SK-N-SH treated with all-trans-retinoic acid at 6 μM for 48 hours (cell line): ENCODE measurements at regions not wholly inside any gene's neighbourhood (a gene's known extent, or its start where the extent isn't known, plus 50 kb on each side); places are given as distances from the start of the nearest gene placed in this dataset.

Source experiments
- ATAC-seq: fragments of 200-7000 bp; cut with Tn5 transposase; 3 replicates; pipeline ENCODE4 v1.9.1; 2020; ENCODE audit warnings: mild to moderate bottlenecking, moderate library complexity
- ARNTL ChIP-seq: fragments of 450-650 bp; formaldehyde crosslinking; IDR thresholded peaks from 2 replicates; pipeline ENCODE4 v1.5.0; 2020; ENCODE audit warnings: low read depth, mild to moderate bottlenecking, moderate library complexity, borderline replicate concordance
- BACH2 ChIP-seq: fragments of 250-450 bp; sonication (Bioruptor Pico); IDR thresholded peaks from 2 replicates; pipeline ENCODE4 v1.9.0; 2021; ENCODE audit warnings: mild to moderate bottlenecking, borderline replicate concordance
- CSDC2 ChIP-seq: fragments of 250-450 bp; sonication (Bioruptor Pico); IDR thresholded peaks from 2 replicates; pipeline ENCODE4 v1.5.0; 2020; ENCODE audit warnings: mild to moderate bottlenecking, moderate library complexity
- GLIS3 ChIP-seq: fragments of 250-450 bp; sonication (Bioruptor Pico); IDR thresholded peaks from 2 replicates; pipeline ENCODE4 v1.5.0; 2020; ENCODE audit warnings: mild to moderate bottlenecking, moderate library complexity
- ISL1 ChIP-seq: fragments of 250-450 bp; sonication (Bioruptor Pico); IDR thresholded peaks from 2 replicates; pipeline ENCODE4 v2.1.2; 2022; ENCODE audit warnings: mild to moderate bottlenecking, moderate library complexity
- RARB ChIP-seq: fragments of 250-450 bp; sonication (Bioruptor Pico); IDR thresholded peaks from 2 replicates; pipeline ENCODE4 v1.8.0; 2021; ENCODE audit warnings: mild to moderate bottlenecking, moderate library complexity
- SNAI2 ChIP-seq: fragments of 250-450 bp; sonication (Bioruptor Pico); IDR thresholded peaks from 2 replicates; pipeline ENCODE4 v1.5.0; 2020; ENCODE audit warnings: mild to moderate bottlenecking, moderate library complexity
- TCF4 ChIP-seq: fragments of 250-450 bp; sonication (Bioruptor Pico); IDR thresholded peaks from 2 replicates; pipeline ENCODE4 v1.8.0; 2021; ENCODE audit warnings: mild to moderate bottlenecking, moderate library complexity, borderline replicate concordance
- TOX ChIP-seq: fragments of 250-450 bp; sonication (Bioruptor Pico); IDR thresholded peaks from 2 replicates; pipeline ENCODE4 v1.8.0; 2021; ENCODE audit warnings: mild to moderate bottlenecking, moderate library complexity, borderline replicate concordance
- ZFP3 ChIP-seq: fragments of 250-450 bp; sonication (Bioruptor Pico); IDR thresholded peaks from 2 replicates; pipeline ENCODE4 v1.5.0; 2020; ENCODE audit warnings: mild to moderate bottlenecking, moderate library complexity
- ZFP30 ChIP-seq: fragments of 450-650 bp; formaldehyde crosslinking; IDR thresholded peaks from 2 replicates; pipeline ENCODE4 v1.5.0; 2022; ENCODE audit warnings: mild to moderate bottlenecking, moderate library complexity
- ZNF70 ChIP-seq: fragments of 450-650 bp; formaldehyde crosslinking; IDR thresholded peaks from 2 replicates; pipeline ENCODE4 v1.5.0; 2020; ENCODE audit warnings: mild to moderate bottlenecking, moderate library complexity
- ZNF8 ChIP-seq: fragments of 450-650 bp; formaldehyde crosslinking; IDR thresholded peaks from 2 replicates; pipeline ENCODE4 v1.5.0; 2020; ENCODE audit warnings: mild to moderate bottlenecking, moderate library complexity
- TF ChIP-seq, protein P1 (sequence below): fragments of 250-450 bp; sonication (Bioruptor Pico); IDR thresholded peaks from 2 replicates; pipeline ENCODE4 v1.8.0; 2020; ENCODE audit warnings: mild to moderate bottlenecking, moderate library complexity, borderline replicate concordance
- TF ChIP-seq, protein P2 (sequence below): fragments of 250-450 bp; sonication (Bioruptor Pico); IDR thresholded peaks from 2 replicates; pipeline ENCODE4 v1.5.1; 2020; ENCODE audit warnings: low read depth, mild to moderate bottlenecking, moderate library complexity
- TF ChIP-seq, protein P3 (sequence below): fragments of 250-450 bp; sonication (Bioruptor Pico); IDR thresholded peaks from 2 replicates; pipeline ENCODE4 v1.5.1; 2021; ENCODE audit warnings: mild to moderate bottlenecking, moderate library complexity
- TF ChIP-seq, protein P4 (sequence below): fragments of 250-450 bp; sonication (Bioruptor Pico); IDR thresholded peaks from 2 replicates; pipeline ENCODE4 v1.8.0; 2021; ENCODE audit warnings: low read depth, mild to moderate bottlenecking, moderate library complexity, borderline replicate concordance
- TF ChIP-seq, protein P5 (sequence below): fragments of 250-450 bp; sonication (Bioruptor Pico); IDR thresholded peaks from 2 replicates; pipeline ENCODE4 v1.5.0; 2020; ENCODE audit warnings: mild to moderate bottlenecking, moderate library complexity

DNA sequence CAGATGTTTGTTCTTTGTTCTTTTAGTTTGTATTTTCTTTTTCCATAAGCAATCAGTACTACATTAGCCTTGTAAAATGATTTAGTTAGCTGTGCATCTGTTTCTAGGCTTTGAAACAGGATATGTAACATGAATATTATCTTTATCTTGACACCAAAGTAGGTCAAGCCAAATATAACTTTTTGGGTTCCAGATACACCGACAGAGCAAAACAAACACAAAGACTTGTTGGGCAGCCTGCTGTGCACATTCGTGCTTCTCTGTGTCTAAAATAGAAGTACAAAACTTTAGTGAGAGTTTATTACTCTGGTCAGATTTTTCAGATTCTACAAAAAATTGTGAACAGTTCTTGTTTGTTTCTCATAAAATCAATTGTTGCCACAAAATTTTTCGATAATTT, 1059.3 kb upstream of the GYPC start (continued):
- TF ChIP-seq, protein P1, sequence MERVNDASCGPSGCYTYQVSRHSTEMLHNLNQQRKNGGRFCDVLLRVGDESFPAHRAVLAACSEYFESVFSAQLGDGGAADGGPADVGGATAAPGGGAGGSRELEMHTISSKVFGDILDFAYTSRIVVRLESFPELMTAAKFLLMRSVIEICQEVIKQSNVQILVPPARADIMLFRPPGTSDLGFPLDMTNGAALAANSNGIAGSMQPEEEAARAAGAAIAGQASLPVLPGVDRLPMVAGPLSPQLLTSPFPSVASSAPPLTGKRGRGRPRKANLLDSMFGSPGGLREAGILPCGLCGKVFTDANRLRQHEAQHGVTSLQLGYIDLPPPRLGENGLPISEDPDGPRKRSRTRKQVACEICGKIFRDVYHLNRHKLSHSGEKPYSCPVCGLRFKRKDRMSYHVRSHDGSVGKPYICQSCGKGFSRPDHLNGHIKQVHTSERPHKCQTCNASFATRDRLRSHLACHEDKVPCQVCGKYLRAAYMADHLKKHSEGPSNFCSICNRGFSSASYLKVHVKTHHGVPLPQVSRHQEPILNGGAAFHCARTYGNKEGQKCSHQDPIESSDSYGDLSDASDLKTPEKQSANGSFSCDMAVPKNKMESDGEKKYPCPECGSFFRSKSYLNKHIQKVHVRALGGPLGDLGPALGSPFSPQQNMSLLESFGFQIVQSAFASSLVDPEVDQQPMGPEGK (CRISPR knock-in tag) = no peak
- TF ChIP-seq, protein P2, sequence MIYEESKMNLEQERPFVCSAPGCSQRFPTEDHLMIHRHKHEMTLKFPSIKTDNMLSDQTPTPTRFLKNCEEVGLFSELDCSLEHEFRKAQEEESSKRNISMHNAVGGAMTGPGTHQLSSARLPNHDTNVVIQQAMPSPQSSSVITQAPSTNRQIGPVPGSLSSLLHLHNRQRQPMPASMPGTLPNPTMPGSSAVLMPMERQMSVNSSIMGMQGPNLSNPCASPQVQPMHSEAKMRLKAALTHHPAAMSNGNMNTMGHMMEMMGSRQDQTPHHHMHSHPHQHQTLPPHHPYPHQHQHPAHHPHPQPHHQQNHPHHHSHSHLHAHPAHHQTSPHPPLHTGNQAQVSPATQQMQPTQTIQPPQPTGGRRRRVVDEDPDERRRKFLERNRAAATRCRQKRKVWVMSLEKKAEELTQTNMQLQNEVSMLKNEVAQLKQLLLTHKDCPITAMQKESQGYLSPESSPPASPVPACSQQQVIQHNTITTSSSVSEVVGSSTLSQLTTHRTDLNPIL = no peak
- TF ChIP-seq TCF4 (CRISPR knock-in tag) = no peak

DNA sequence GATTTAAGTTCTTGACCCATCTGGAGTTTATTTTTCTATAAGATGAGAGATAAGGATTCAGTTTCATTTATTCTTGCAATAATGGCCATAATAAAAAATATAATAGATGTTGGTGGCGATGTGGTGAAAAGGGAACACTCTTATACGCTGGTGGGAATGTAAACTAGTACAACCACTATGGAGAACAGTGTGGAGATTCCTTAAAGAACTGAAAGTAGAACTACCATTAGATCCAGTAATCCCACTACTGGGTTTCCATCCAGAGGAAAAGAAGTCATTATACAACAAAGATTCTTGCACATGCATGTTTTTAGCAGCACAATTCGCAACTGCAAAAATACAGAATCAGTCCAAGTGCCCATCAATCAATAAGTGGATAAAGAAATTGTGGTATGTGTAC, 1040.5 kb upstream of the GYPC start:
- TF ChIP-seq SNAI2 (CRISPR knock-in tag) = no peak
- TF ChIP-seq, protein P2 = no peak
- TF ChIP-seq, protein P3, sequence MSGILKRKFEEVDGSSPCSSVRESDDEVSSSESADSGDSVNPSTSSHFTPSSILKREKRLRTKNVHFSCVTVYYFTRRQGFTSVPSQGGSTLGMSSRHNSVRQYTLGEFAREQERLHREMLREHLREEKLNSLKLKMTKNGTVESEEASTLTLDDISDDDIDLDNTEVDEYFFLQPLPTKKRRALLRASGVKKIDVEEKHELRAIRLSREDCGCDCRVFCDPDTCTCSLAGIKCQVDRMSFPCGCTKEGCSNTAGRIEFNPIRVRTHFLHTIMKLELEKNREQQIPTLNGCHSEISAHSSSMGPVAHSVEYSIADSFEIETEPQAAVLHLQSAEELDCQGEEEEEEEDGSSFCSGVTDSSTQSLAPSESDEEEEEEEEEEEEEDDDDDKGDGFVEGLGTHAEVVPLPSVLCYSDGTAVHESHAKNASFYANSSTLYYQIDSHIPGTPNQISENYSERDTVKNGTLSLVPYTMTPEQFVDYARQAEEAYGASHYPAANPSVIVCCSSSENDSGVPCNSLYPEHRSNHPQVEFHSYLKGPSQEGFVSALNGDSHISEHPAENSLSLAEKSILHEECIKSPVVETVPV (CRISPR knock-in tag) = no peak
- TF ChIP-seq, protein P1 (CRISPR knock-in tag) = no peak
- TF ChIP-seq GLIS3 (CRISPR knock-in tag) = no peak
- TF ChIP-seq ISL1 (CRISPR knock-in tag) = no peak
- TF ChIP-seq ARNTL (CRISPR knock-in tag) = no peak
- no peak for TF ChIP-seq ZNF70
- TF ChIP-seq ZFP3 (CRISPR knock-in tag) = no peak
- TF ChIP-seq, protein P4, sequence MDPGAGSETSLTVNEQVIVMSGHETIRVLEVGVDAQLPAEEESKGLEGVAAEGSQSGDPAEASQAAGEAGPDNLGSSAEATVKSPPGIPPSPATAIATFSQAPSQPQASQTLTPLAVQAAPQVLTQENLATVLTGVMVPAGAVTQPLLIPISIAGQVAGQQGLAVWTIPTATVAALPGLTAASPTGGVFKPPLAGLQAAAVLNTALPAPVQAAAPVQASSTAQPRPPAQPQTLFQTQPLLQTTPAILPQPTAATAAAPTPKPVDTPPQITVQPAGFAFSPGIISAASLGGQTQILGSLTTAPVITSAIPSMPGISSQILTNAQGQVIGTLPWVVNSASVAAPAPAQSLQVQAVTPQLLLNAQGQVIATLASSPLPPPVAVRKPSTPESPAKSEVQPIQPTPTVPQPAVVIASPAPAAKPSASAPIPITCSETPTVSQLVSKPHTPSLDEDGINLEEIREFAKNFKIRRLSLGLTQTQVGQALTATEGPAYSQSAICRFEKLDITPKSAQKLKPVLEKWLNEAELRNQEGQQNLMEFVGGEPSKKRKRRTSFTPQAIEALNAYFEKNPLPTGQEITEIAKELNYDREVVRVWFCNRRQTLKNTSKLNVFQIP (CRISPR knock-in tag) = no peak
- ATAC-seq = no peak

DNA sequence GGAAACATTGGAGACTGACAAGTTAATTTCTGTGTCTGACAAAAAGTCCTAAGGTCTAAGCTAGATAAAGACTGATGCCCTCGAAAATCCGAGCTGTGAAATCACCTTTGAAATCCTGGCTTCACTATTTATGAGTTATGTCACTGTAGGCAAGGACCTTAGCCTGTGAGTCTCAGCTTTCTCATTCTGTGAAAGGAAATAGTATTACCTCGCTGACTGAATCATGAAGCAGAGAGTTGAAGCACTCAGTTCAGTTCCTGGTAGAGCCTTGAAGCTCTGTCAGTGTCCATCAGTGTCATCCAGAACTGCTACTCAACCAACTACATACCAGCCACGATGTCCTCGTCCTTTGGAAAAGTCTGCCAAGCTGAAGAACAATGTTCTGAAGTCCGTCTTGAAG, 1025.6 kb upstream of the GYPC start:
- ATAC-seq = no peak
- TF ChIP-seq, protein P3 (CRISPR knock-in tag) = no peak
- TF ChIP-seq RARB (no peak), ZNF8 (no peak), ZFP30 (CRISPR knock-in tag) (no peak), SNAI2 (CRISPR knock-in tag) (no peak), CSDC2 (CRISPR knock-in tag) (no peak), ARNTL (CRISPR knock-in tag) (no peak), GLIS3 (CRISPR knock-in tag) (no peak), ZFP3 (CRISPR knock-in tag) (no peak), ZNF70 (no peak), TOX (CRISPR knock-in tag) (no peak), BACH2 (no peak), TCF4 (CRISPR knock-in tag) (no peak), ISL1 (CRISPR knock-in tag) (no peak)
- TF ChIP-seq, protein P5, sequence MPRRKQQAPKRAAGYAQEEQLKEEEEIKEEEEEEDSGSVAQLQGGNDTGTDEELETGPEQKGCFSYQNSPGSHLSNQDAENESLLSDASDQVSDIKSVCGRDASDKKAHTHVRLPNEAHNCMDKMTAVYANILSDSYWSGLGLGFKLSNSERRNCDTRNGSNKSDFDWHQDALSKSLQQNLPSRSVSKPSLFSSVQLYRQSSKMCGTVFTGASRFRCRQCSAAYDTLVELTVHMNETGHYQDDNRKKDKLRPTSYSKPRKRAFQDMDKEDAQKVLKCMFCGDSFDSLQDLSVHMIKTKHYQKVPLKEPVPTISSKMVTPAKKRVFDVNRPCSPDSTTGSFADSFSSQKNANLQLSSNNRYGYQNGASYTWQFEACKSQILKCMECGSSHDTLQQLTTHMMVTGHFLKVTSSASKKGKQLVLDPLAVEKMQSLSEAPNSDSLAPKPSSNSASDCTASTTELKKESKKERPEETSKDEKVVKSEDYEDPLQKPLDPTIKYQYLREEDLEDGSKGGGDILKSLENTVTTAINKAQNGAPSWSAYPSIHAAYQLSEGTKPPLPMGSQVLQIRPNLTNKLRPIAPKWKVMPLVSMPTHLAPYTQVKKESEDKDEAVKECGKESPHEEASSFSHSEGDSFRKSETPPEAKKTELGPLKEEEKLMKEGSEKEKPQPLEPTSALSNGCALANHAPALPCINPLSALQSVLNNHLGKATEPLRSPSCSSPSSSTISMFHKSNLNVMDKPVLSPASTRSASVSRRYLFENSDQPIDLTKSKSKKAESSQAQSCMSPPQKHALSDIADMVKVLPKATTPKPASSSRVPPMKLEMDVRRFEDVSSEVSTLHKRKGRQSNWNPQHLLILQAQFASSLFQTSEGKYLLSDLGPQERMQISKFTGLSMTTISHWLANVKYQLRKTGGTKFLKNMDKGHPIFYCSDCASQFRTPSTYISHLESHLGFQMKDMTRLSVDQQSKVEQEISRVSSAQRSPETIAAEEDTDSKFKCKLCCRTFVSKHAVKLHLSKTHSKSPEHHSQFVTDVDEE (CRISPR knock-in tag) = no peak
- TF ChIP-seq, protein P1 (CRISPR knock-in tag) = no peak
- TF ChIP-seq, protein P4 (CRISPR knock-in tag) = no peak
